ENCODE measurements at regions not wholly inside any gene's neighbourhood (a gene's known extent, or its start where the extent isn't known, plus 50 kb on each side); places are given as distances from the start of the nearest gene placed in this dataset.
"Not testable (repeated sequence)": the region's sequence is repeated elsewhere in the genome, so short reads cannot be mapped to it uniquely, and the experiment has no call there.

- H3K36me3 Mint-ChIP-seq = no peaks in the 10 kb centered on the region
- no peak for DNase-seq
- H3K4me3 Mint-ChIP-seq = no peak overlapping the region
- H3K27me3 Mint-ChIP-seq = no peaks in the 10 kb centered on the region
- H3K9me3 Mint-ChIP-seq = no peaks in the 10 kb centered on the region
- H3K4me1 Mint-ChIP-seq (ENCODE audit: low read depth) = no peaks in the 10 kb centered on the region
- intact Hi-C loops (cut with micrococcal nuclease) = no loop called here
- POLR2A ChIA-PET = no interaction called here
- CTCF ChIA-PET = no interaction called here
- no peak overlapping the region for H3K27ac Mint-ChIP-seq
Observed at GRCh38 chr13:37295071-37295470, 189.6 kb upstream of the CSNK1A1L start.

DNA sequence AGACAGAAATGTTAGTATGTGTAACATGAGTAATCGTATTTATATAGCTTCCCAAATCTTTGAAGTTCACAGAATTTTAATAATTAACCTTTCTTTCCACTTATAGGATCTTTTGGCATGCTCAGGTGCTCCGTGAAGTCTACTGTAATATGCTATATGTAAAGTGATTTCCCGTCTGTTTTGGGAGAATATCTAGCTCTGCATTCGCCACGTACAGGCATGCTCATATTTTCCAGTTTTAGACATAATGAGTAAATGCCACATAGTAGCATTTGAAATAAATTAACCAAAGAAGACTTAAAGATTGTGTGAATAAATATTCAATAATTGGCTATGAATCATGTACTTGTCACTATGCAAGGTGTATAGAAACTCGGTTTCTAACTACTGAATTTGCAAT, 189.0 kb upstream of the CSNK1A1L start:
- intact Hi-C loops (cut with micrococcal nuclease) = no loop called here
- DNase-seq = no peak
- ChIA-PET POLR2A (no interaction called here), CTCF (no interaction called here)
- Mint-ChIP-seq H3K36me3 (no peaks in the 10 kb centered on the region), H3K9me3 (no peaks in the 10 kb centered on the region), H3K4me3 (no peak overlapping the region), H3K27me3 (no peaks in the 10 kb centered on the region), H3K4me1 (ENCODE audit: low read depth) (no peaks in the 10 kb centered on the region), H3K27ac (no peak overlapping the region)

DNA sequence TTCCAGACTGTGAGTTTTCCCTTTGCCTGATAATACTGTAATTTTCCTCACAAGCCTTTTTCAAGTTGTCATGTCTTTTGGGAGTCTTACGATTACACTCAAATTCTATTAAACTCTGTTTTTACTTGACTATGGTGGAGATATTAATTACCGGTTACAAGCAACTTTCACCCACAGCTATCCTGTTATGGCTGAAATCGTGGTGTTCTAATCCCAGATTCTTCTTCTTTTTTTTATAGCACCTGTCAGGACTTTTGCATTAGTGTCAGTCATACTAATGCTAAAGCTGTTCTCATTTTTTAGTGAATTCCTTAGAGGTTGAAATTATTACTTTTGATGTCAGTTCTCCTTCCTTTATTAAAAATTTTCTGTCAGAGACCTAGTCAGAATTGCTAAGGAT, 187.8 kb upstream of the CSNK1A1L start:
- Mint-ChIP-seq H3K27me3 (no peaks in the 10 kb centered on the region), H3K36me3 (no peaks in the 10 kb centered on the region), H3K9me3 (no peaks in the 10 kb centered on the region), H3K4me1 (ENCODE audit: low read depth) (no peaks in the 10 kb centered on the region), H3K27ac (no peak overlapping the region), H3K4me3 (no peak overlapping the region)
- no peak for DNase-seq
- ChIA-PET CTCF (no interaction called here), POLR2A (no interaction called here)
- intact Hi-C loops (cut with micrococcal nuclease) = no loop called here

DNA sequence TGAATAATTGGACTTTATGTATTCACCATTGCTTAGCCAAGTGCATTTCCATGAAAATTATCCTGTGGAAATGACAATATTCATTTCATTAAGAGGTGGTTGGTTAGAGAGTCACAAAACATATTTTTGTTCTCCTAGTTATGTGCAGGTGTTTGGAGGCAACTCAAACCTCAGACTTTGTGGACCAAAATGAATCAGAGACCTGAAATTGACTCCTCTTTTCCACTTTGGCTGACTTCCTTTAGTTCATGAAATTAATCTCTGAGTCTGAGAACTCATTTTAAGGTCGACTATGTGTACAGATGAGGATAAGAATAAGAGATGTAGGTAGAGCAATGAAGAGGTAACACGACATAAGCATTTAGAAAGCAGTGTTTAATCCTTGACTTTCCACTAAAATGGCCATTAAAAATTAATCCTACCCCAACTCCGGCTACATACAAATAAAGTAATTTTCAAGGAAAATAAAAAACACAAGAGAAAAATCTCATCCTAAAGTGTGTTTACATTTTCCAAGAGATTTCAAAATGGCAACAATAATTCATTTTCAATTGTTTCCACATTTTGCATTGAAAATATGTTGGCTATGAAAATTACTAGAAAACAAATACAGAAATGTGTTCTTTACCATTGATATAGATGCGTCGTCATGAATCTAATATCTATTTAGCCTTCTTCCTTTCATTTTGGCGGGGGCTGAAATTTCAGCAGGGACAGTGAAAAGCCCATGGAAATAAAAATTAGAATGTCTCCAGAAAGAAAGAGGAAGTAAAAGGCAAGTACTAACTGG, 185.4 kb upstream of the CSNK1A1L start:
- Mint-ChIP-seq H3K4me1 (ENCODE audit: low read depth) (no peaks in the 10 kb centered on the region), H3K27ac (no peak overlapping the region), H3K27me3 (no peaks in the 10 kb centered on the region), H3K9me3 (peaks cover 2% of the 10 kb centered on the region), H3K4me3 (no peak overlapping the region), H3K36me3 (no peaks in the 10 kb centered on the region)
- intact Hi-C loops (cut with micrococcal nuclease) = no loop called here
- ChIA-PET POLR2A (no interaction called here), CTCF (no interaction called here)
- DNase-seq = no peak

GRCh38 chr13:37289212-37289935, 183.9 kb upstream of the CSNK1A1L start:
- no peak for DNase-seq
- ChIA-PET POLR2A (no interaction called here), CTCF (no interaction called here)
- Mint-ChIP-seq H3K27me3 (no peaks in the 10 kb centered on the region), H3K27ac (no peak overlapping the region), H3K36me3 (no peaks in the 10 kb centered on the region), H3K4me1 (ENCODE audit: low read depth) (no peaks in the 10 kb centered on the region), H3K9me3 (peaks cover 2% of the 10 kb centered on the region), H3K4me3 (no peak overlapping the region)
- intact Hi-C loops (cut with micrococcal nuclease) = no loop called here

- ChIA-PET POLR2A (no interaction called here), CTCF (no interaction called here)
- Mint-ChIP-seq H3K36me3 (no peaks in the 10 kb centered on the region), H3K9me3 (peaks cover 2% of the 10 kb centered on the region), H3K4me3 (no peak overlapping the region), H3K4me1 (ENCODE audit: low read depth) (no peaks in the 10 kb centered on the region), H3K27ac (no peak overlapping the region), H3K27me3 (no peaks in the 10 kb centered on the region)
- no peak for DNase-seq
- intact Hi-C loops (cut with micrococcal nuclease) = no loop called here
Observed at GRCh38 chr13:37288057-37288720, 182.7 kb upstream of the CSNK1A1L start.

GRCh38 chr13:37280231-37280630, 174.8 kb upstream of the CSNK1A1L start:
- H3K27ac Mint-ChIP-seq; DNase-seq; CTCF ChIA-PET; H3K36me3 Mint-ChIP-seq; H3K4me1 Mint-ChIP-seq (ENCODE audit: low read depth); POLR2A ChIA-PET; H3K9me3 Mint-ChIP-seq; H3K4me3 Mint-ChIP-seq; intact Hi-C loops (cut with micrococcal nuclease); H3K27me3 Mint-ChIP-seq: not testable (repeated sequence)

DNA sequence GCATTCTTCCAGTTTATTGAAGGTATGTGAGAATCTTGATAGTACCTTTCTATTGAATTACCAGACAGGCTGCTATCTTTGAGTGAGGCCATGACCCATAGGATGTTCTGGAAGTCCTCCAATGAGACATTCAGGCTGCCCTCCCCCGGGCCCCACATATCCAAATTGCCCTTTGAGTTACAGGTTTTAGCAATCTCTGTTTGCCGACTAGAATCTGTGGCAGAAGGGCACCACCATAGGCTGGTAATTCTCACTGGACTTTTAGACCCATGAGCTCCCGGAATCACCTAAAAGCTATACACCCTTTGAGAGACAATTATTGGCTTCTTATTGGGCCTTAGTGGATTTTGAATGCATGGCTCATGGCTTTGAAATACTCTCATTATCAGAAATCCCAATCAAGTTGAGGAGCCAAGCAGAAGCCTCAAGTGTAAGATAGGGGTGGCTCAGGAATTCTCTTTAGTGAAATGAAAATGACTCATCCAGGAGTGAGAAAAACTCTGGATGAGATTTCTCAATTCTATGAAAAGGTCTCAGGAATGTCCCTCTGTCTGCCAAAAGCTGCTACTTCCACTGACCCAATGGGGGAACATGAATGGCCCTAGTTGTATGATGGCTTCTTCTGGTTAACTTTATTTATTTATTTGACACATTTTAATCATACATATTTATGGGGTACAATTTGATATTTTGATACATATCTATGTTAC, 172.1 kb upstream of the CSNK1A1L start:
- intact Hi-C loops (cut with micrococcal nuclease) = no loop called here

DNA sequence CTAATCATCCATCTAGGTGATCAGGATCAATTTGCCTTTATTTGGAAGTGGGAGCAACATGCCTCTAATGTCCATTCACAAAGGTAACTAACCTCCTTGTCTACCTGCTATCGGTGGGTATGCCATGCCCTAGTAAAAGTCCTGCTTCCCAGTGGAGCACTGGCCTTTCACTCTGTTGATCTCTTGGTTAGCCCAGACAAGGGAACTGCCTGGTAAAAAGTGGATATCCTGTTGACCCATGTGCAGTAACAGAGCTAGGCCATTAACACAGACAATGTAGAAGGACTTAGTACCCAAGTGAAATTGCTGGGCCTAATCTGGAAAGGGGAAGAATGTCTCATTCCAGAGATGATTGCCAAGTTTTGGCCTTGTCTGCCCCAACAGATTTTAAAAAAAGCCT, 171.5 kb upstream of the CSNK1A1L start:
- Mint-ChIP-seq H3K27ac (no peak overlapping the region), H3K9me3 (peaks cover 3% of the 10 kb centered on the region), H3K4me3 (no peak overlapping the region), H3K36me3 (no peaks in the 10 kb centered on the region), H3K27me3 (no peaks in the 10 kb centered on the region), H3K4me1 (ENCODE audit: low read depth) (no peaks in the 10 kb centered on the region)
- CTCF ChIA-PET = no interaction called here
- no peak for DNase-seq
- POLR2A ChIA-PET = no interaction called here
- intact Hi-C loops (cut with micrococcal nuclease) = no loop called here

More for the DNA sequence above, 172.1 kb upstream of the CSNK1A1L start:
- Mint-ChIP-seq H3K27ac (no peak overlapping the region), H3K4me1 (ENCODE audit: low read depth) (no peaks in the 10 kb centered on the region), H3K27me3 (no peaks in the 10 kb centered on the region), H3K4me3 (no peak overlapping the region), H3K9me3 (peaks cover 3% of the 10 kb centered on the region), H3K36me3 (no peaks in the 10 kb centered on the region)
- no peak for DNase-seq
- ChIA-PET POLR2A (no interaction called here), CTCF (no interaction called here)

DNA sequence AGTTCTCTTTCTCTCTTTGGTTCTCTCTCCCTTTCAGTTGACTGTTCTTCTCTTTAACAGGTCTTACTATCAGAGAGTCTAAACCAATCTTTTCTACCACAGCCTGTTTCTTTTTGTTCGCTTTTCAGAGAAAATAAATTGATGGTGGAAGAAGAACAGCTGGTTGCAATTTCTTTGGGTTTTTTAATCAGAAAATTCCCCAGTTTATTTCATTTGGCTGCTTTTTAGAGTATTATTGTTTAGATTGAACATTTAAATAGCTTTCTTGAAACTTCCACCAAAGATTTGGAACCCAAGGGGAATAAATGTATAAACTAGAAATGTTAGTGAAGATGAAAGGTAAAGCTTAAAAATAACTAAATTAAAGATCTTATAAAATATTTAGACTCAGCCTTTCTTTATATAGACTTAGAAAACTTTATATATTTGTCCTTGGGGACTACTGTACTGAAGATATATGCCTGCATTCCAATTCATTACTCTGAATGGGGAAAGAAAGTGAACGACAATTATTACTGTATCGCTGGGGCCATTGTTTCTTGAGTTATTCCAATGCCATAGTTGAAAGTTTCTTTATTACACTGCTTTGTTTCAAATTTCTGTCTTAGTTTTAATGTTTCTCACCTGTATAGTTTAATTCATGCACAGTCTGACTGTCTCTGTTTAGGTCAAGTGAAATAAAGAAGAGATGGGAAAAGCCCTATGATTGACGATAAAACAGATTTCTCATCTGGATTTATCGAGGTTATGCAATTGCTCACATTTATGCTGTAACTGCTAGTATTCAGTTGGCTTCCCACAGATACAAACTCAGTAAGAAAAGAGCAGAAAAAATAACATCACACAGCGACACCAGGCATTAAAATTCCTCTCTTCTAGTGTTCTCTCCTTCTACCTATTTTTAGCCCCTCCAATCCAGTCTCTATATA, 169.4 kb upstream of the CSNK1A1L start:
- ChIA-PET CTCF (no interaction called here), POLR2A (no interaction called here)
- H3K4me1 Mint-ChIP-seq (ENCODE audit: low read depth) = no peaks in the 10 kb centered on the region
- no peaks in the 10 kb centered on the region for H3K27me3 Mint-ChIP-seq
- H3K9me3 Mint-ChIP-seq = peaks cover 3% of the 10 kb centered on the region
- H3K36me3 Mint-ChIP-seq = no peaks in the 10 kb centered on the region
- no peak overlapping the region for H3K4me3 Mint-ChIP-seq
- no peak for DNase-seq
- intact Hi-C loops (cut with micrococcal nuclease) = no loop called here
- H3K27ac Mint-ChIP-seq = no peak overlapping the region

DNA sequence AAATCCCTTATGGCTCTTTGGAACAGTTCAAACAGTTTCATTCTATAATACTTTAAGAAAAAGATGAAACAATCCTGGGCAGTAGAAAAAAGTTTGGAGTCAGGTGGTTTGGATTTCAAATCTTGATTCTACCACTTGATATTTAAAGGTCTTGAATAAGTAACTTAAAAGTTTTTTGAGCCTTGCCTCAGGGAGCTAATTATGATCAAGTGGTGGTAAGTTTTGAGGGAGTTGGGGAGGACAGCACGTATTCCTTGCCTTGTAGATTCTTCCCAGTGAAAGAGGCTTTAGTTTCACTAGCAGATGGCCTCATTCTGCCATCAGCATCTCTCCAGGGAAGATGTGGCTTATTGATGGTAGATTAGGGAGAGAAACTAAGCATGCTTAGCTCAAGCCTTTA, 168.4 kb upstream of the CSNK1A1L start:
- Mint-ChIP-seq H3K9me3 (peaks cover under 1% of the 10 kb centered on the region), H3K4me1 (ENCODE audit: low read depth) (no peaks in the 10 kb centered on the region), H3K4me3 (no peak overlapping the region), H3K36me3 (no peaks in the 10 kb centered on the region), H3K27ac (no peak overlapping the region), H3K27me3 (no peaks in the 10 kb centered on the region)
- POLR2A ChIA-PET = no interaction called here
- intact Hi-C loops (cut with micrococcal nuclease) = no loop called here
- CTCF ChIA-PET = no interaction called here
- no peak for DNase-seq

Data from activated CD4-positive, alpha-beta memory T cell treated with anti-CD3 and anti-CD28 coated beads for 36 hours (primary cell).